ENCODE measurements at regions not wholly inside any gene's neighbourhood (a gene's known extent, or its start where the extent isn't known, plus 50 kb on each side); places are given as distances from the start of the nearest gene placed in this dataset.

- intact Hi-C loops (cut with DNase I), result no loop called here
- Histone ChIP-seq H3K4me1 (peaks cover 0 to 37% (median 33%) of the 10 kb centered on the region in 4 donors), H3K4me3 (no peak overlapping the region), H3K36me3 (peaks cover 0 to 62% (median 33%) of the 10 kb centered on the region in 4 donors), H3K9me3 (no peaks in the 10 kb centered on the region), H3K27me3 (no peaks in the 10 kb centered on the region), H3K27ac (peak overlapping the region in 3 of 4 donors; percentile 66 to 79 (median 79))
- no peak for TF ChIP-seq POLR2AphosphoS5 (IDR thresholded peaks at IDR 0.05)
- no peak for TF ChIP-seq EP300 (IDR thresholded peaks at IDR 0.05)
- no peak for TF ChIP-seq POLR2A (IDR thresholded peaks at IDR 0.05)
- TF ChIP-seq CTCF (IDR thresholded peaks at IDR 0.05), result no peak
- DNase-seq, result no peak
- 86 to 87% methylated on average over 19 of the region's 19 CpGs for WGBS, 2 donors
Measured at GRCh38 chr12:124481772-124482566, 85.4 kb downstream of the NCOR2 start.

GRCh38 chr12:124481257-124481750 lies 86.1 kb downstream of the NCOR2 start:
- no peaks in the 10 kb centered on the region for H3K9me3 ChIP-seq
- DNase-seq, result no peak
- intact Hi-C loops (cut with DNase I), result no loop called here
- H3K4me3 ChIP-seq, result no peak overlapping the region
- H3K4me1 ChIP-seq, result peaks cover 0 to 31% (median 30%) of the 10 kb centered on the region in 4 donors
- TF ChIP-seq CTCF (IDR thresholded peaks at IDR 0.05) (no peak), POLR2AphosphoS5 (IDR thresholded peaks at IDR 0.05) (no peak), POLR2A (IDR thresholded peaks at IDR 0.05) (no peak), EP300 (IDR thresholded peaks at IDR 0.05) (no peak)
- peak overlapping the region in 3 of 4 donors; percentile 66 to 79 (median 79) for H3K27ac ChIP-seq
- no peaks in the 10 kb centered on the region for H3K27me3 ChIP-seq
- peaks cover 0 to 64% (median 33%) of the 10 kb centered on the region in 4 donors for H3K36me3 ChIP-seq
- WGBS, 2 donors, result 84 to 88% methylated on average over 17 of the region's 17 CpGs

- peaks cover 0 to 64% (median 32%) of the 10 kb centered on the region in 4 donors for H3K36me3 ChIP-seq
- no peak overlapping the region for H3K4me3 ChIP-seq
- H3K9me3 ChIP-seq, result no peaks in the 10 kb centered on the region
- H3K27ac ChIP-seq, result peak overlapping the region; percentile 17 to 79 (median 72)
- DNase-seq, result no peak
- 34 to 41% methylated on average over 15 of the region's 15 CpGs for WGBS, 2 donors
- no peak for TF ChIP-seq EP300 (IDR thresholded peaks at IDR 0.05)
- TF ChIP-seq CTCF (IDR thresholded peaks at IDR 0.05), result no peak
- no peak for TF ChIP-seq POLR2A (IDR thresholded peaks at IDR 0.05)
- TF ChIP-seq POLR2AphosphoS5 (IDR thresholded peaks at IDR 0.05), result no peak
- no peaks in the 10 kb centered on the region for H3K27me3 ChIP-seq
- peaks cover 0 to 37% (median 32%) of the 10 kb centered on the region in 4 donors for H3K4me1 ChIP-seq
- intact Hi-C loops (cut with DNase I), result no loop called here
Measured at GRCh38 chr12:124480469-124481256, 86.7 kb downstream of the NCOR2 start.

- peaks cover 0 to 57% (median 26%) of the 10 kb centered on the region in 4 donors for H3K36me3 ChIP-seq
- H3K4me3 ChIP-seq, result no peak overlapping the region
Measured at GRCh38 chr12:124479680-124480468, 87.5 kb downstream of the NCOR2 start.

More at GRCh38 chr12:124479680-124480468, 87.5 kb downstream of the NCOR2 start:
- Histone ChIP-seq H3K9me3 (no peaks in the 10 kb centered on the region), H3K4me1 (peaks cover 0 to 45% (median 40%) of the 10 kb centered on the region in 4 donors), H3K27me3 (no peaks in the 10 kb centered on the region), H3K27ac (peak overlapping the region; percentile 17 to 79 (median 72))
- intact Hi-C loops (cut with DNase I), result no loop called here
- WGBS, 2 donors, result 62 to 75% methylated on average over 19 of the region's 19 CpGs
- TF ChIP-seq CTCF (IDR thresholded peaks at IDR 0.05), result no peak
- no peak for TF ChIP-seq EP300 (IDR thresholded peaks at IDR 0.05)
- no peak for TF ChIP-seq POLR2A (IDR thresholded peaks at IDR 0.05)
- no peak for TF ChIP-seq POLR2AphosphoS5 (IDR thresholded peaks at IDR 0.05)
- no peak for DNase-seq
